Transverse colon (tissue), 4 donors: ENCODE measurements at regions not wholly inside any gene's neighbourhood (a gene's known extent, or its start where the extent isn't known, plus 50 kb on each side); places are given as distances from the start of the nearest gene placed in this dataset.

ENCODE experiments used
- DNase-seq: peaks from one replicate; pipeline ENCODE4 v3.0.0-alpha.2; 2019
- H3K27ac ChIP-seq, 4 donors: fragments of 200-600 bp; sonication (generic); 2 replicates each; pipeline ENCODE4 v1.5.1; 2016 to 2018; ENCODE audit warnings: inconsistent platforms in 4 of 4
- H3K27me3 ChIP-seq: fragments of 200-600 bp; sonication (generic); 2 replicates; pipeline ENCODE4 v1.5.1; 2017; ENCODE audit warnings: inconsistent platforms
- H3K36me3 ChIP-seq, 4 donors: fragments of 200-600 bp; sonication (generic); 2 replicates each; pipeline ENCODE4 v1.5.1; 2017 to 2019; ENCODE audit warnings: inconsistent platforms in 4 of 4
- H3K4me1 ChIP-seq, 4 donors: fragments of 200-600 bp; sonication (generic); 2 replicates each; pipeline ENCODE4 v1.5.1; 2017 to 2020; ENCODE audit warnings: inconsistent platforms in 4 of 4
- H3K4me3 ChIP-seq, 4 donors: fragments of 200-600 bp; sonication (generic); 1 replicate in 1 of 4; 2 replicates in 3 of 4; pipeline versions ENCODE4 v1.5.1 to v1.6.1; 2017 to 2019; ENCODE audit warnings: inconsistent platforms in 4 of 4
- H3K9me3 ChIP-seq, 2 donors: fragments of 200-600 bp; sonication (generic); 2 replicates each; pipeline ENCODE4 v1.5.1; 2017 to 2019; ENCODE audit warnings: inconsistent platforms in 2 of 2
- CTCF ChIP-seq, 5 experiments: fragments of 200-600 bp in 3 of 5; fragments of 450-650 bp in 2 of 5; sonication (generic) in 3 of 5; IDR thresholded peaks; 1 replicate in 2 of 5; 2 replicates in 3 of 5; pipeline ENCODE4 v1.5.1; 2016 to 2017; ENCODE audit warnings: antibody characterized with exemption in 5 of 5, inconsistent platforms in 3 of 5, mild to moderate bottlenecking in 2 of 5, moderate library complexity in 1 of 5
- EP300 ChIP-seq: sonication (generic); formaldehyde crosslinking; IDR thresholded peaks from one replicate; pipeline ENCODE4 v1.6.1; 2017; ENCODE audit warnings: antibody characterized with exemption, low read depth
- POLR2A ChIP-seq: fragments of 450-650 bp; IDR thresholded peaks from one replicate; pipeline ENCODE4 v1.6.1; 2016; ENCODE audit warnings: antibody characterized with exemption, mild to moderate bottlenecking, moderate library complexity
- POLR2AphosphoS5 ChIP-seq, 3 donors: sonication (generic); formaldehyde crosslinking; IDR thresholded peaks; one replicate each; pipeline ENCODE4 v1.6.1; 2016; ENCODE audit warnings: antibody characterized with exemption in 3 of 3
- WGBS, 2 donors: methylation state at CpG; one replicate each; pipeline ENCODE4 v1.1.5; 2018; ENCODE audit warnings: low coverage in 1 of 2; 5-methylcytosine and 5-hydroxymethylcytosine counted together
- in situ Hi-C, 4 donors: fragments of 200-750 bp; cut with MboI; loops; one replicate each; pipeline versions ENCODE4 v1.15.0 to v1.15.1; 2017; ENCODE audit warnings: low sequenced_read_pairs in 3 of 4, low pct_ligation_motif_present in 1 of 4, low pct_unique_long_range_greater_than_20kb in 1 of 4
- intact Hi-C: fragments of 100-400 bp; cut with DNase I; formaldehyde crosslinking; loops from one replicate; pipeline ENCODE4 v1.15.1; 2023; ENCODE audit warnings: low total_unique reads

- H3K9me3 ChIP-seq: no peaks in the 10 kb centered on the region
- no peak for DNase-seq
- 20 to 68% methylated on average over 1 to 4 of the region's 4 CpGs for WGBS, 2 donors
- H3K27ac ChIP-seq: no peak overlapping the region
- no peak for TF ChIP-seq CTCF (IDR thresholded peaks at IDR 0.05)
- no peak for TF ChIP-seq POLR2AphosphoS5 (IDR thresholded peaks at IDR 0.05)
- TF ChIP-seq POLR2A: no peak
- no peak for TF ChIP-seq EP300
- no peaks in the 10 kb centered on the region for H3K36me3 ChIP-seq
- H3K4me1 ChIP-seq: no peaks in the 10 kb centered on the region
- in situ Hi-C loops: no loop called here
- intact Hi-C loops: no loop called here
- H3K27me3 ChIP-seq: no peaks in the 10 kb centered on the region
- no peak overlapping the region for H3K4me3 ChIP-seq
Observed at GRCh38 chr16:8099586-8099985, 490.7 kb downstream of the TMEM114 start.

GRCh38 chr16:8098947-8099512, 491.3 kb downstream of the TMEM114 start:
- intact Hi-C loops (no loop called here), in situ Hi-C loops (no loop called here)
- no peaks in the 10 kb centered on the region for H3K36me3 ChIP-seq
- H3K27ac ChIP-seq: no peak overlapping the region
- no peak for TF ChIP-seq CTCF (IDR thresholded peaks at IDR 0.05)
- no peak for TF ChIP-seq EP300
- no peak for TF ChIP-seq POLR2AphosphoS5 (IDR thresholded peaks at IDR 0.05)
- TF ChIP-seq POLR2A: no peak
- H3K9me3 ChIP-seq: no peaks in the 10 kb centered on the region
- H3K4me1 ChIP-seq: no peaks in the 10 kb centered on the region
- DNase-seq: no peak
- no peak overlapping the region for H3K4me3 ChIP-seq
- WGBS, 2 donors: 62 to 66% methylated on average over 10 to 11 of the region's 11 CpGs
- H3K27me3 ChIP-seq: no peaks in the 10 kb centered on the region

GRCh38 chr16:8096211-8096610, 494.1 kb downstream of the TMEM114 start:
- Histone ChIP-seq H3K27me3 (no peaks in the 10 kb centered on the region), H3K36me3 (no peaks in the 10 kb centered on the region), H3K27ac (no peak overlapping the region), H3K4me3 (no peak overlapping the region), H3K4me1 (no peaks in the 10 kb centered on the region), H3K9me3 (no peaks in the 10 kb centered on the region)
- TF ChIP-seq POLR2AphosphoS5 (IDR thresholded peaks at IDR 0.05) (no peak), CTCF (IDR thresholded peaks at IDR 0.05) (no peak), EP300 (no peak), POLR2A (no peak)
- WGBS, 2 donors: 84% methylated on average over 5 of the region's 5 CpGs; no CpG with 5 or more reads in 1 of the 2 donors
- in situ Hi-C loops: no loop called here
- intact Hi-C loops: no loop called here
- DNase-seq: no peak

DNA sequence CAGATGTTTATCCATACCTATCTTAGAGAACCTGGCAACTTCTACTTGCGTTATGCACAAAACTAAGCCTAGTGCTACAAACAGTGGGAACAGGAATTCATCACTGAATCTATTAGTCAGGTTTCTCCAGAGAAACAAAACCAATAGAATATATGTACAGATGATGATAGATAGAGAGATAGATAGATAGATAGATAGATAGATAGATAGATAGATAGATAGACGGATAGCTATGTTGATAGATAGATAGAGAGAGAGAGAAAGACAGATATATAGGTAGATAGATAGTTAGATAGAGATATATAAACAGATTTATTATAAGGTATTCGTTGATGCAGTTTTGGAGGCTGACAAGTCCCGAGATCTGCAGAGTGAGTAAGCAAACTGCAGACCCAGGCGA, 495.6 kb downstream of the TMEM114 start:
- WGBS, 2 donors: 81 to 89% methylated on average over 3 to 5 of the region's 5 CpGs
- H3K36me3 ChIP-seq: no peaks in the 10 kb centered on the region
- no peak for DNase-seq
- H3K27ac ChIP-seq: no peak overlapping the region
- H3K4me3 ChIP-seq: no peak overlapping the region
- no peaks in the 10 kb centered on the region for H3K9me3 ChIP-seq
- in situ Hi-C loops: no loop called here
- intact Hi-C loops: no loop called here
- TF ChIP-seq POLR2A: no peak
- TF ChIP-seq EP300: no peak
- TF ChIP-seq CTCF (IDR thresholded peaks at IDR 0.05): no peak
- no peak for TF ChIP-seq POLR2AphosphoS5 (IDR thresholded peaks at IDR 0.05)
- no peaks in the 10 kb centered on the region for H3K27me3 ChIP-seq
- no peaks in the 10 kb centered on the region for H3K4me1 ChIP-seq
